ENCODE measurements at regions not wholly inside any gene's neighbourhood (a gene's known extent, or its start where the extent isn't known, plus 50 kb on each side); places are given as distances from the start of the nearest gene placed in this dataset.

- no peak overlapping the region for H3K4me3 ChIP-seq (replicated peaks; ENCODE audit: low read depth, low read length)
- DNase-seq (ENCODE audit: extremely low read depth, low read depth) = no peak
- TF ChIP-seq, protein P1, sequence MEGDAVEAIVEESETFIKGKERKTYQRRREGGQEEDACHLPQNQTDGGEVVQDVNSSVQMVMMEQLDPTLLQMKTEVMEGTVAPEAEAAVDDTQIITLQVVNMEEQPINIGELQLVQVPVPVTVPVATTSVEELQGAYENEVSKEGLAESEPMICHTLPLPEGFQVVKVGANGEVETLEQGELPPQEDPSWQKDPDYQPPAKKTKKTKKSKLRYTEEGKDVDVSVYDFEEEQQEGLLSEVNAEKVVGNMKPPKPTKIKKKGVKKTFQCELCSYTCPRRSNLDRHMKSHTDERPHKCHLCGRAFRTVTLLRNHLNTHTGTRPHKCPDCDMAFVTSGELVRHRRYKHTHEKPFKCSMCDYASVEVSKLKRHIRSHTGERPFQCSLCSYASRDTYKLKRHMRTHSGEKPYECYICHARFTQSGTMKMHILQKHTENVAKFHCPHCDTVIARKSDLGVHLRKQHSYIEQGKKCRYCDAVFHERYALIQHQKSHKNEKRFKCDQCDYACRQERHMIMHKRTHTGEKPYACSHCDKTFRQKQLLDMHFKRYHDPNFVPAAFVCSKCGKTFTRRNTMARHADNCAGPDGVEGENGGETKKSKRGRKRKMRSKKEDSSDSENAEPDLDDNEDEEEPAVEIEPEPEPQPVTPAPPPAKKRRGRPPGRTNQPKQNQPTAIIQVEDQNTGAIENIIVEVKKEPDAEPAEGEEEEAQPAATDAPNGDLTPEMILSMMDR (IDR thresholded peaks at IDR 0.05; ENCODE audit: low read depth, low read length, missing control alignments) = no peak
Measured at GRCh38 chr17:69796078-69796477, 278.9 kb upstream of the KCNJ16 start.

DNA sequence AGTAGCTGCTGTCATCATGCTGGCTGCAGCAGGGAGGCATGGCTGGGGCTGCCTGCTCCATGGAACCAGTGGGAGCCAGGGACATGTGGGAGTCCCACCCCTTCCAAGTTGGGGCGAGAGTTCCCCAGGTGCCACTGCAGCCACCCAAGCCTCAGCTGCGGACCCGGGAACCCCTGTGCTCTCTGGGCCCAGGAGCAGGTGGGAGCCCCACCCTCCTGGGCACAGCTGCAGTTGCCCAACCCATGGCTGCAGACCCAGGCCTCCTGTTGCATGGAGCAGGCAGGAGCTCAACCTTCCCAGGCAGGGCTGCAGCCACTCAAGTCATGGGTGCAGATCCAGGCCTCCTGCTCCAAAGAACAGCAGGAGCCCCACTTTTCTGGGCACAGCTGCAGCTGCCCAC, 274.2 kb upstream of the KCNJ16 start:
- no peak for DNase-seq (ENCODE audit: extremely low read depth, low read depth)
- TF ChIP-seq, protein P1 (IDR thresholded peaks at IDR 0.05; ENCODE audit: low read depth, low read length, missing control alignments) = no peak
- H3K4me3 ChIP-seq (replicated peaks; ENCODE audit: low read depth, low read length) = no peak overlapping the region

GRCh38 chr17:69801368-69801767, 273.7 kb upstream of the KCNJ16 start:
- no peak overlapping the region for H3K4me3 ChIP-seq (replicated peaks; ENCODE audit: low read depth, low read length)
- no peak for DNase-seq (ENCODE audit: extremely low read depth, low read depth)
- TF ChIP-seq, protein P1 (IDR thresholded peaks at IDR 0.05; ENCODE audit: low read depth, low read length, missing control alignments) = no peak

GRCh38 chr17:69802045-69802740, 272.8 kb upstream of the KCNJ16 start:
- H3K4me3 ChIP-seq (replicated peaks; ENCODE audit: low read depth, low read length) = no peak overlapping the region
- DNase-seq (ENCODE audit: extremely low read depth, low read depth) = no peak
- TF ChIP-seq, protein P1 (IDR thresholded peaks at IDR 0.05; ENCODE audit: low read depth, low read length, missing control alignments) = no peak

GRCh38 chr17:69809331-69809730, 265.7 kb upstream of the KCNJ16 start:
- TF ChIP-seq, protein P1 (IDR thresholded peaks at IDR 0.05; ENCODE audit: low read depth, low read length, missing control alignments) = no peak
- no peak for DNase-seq (ENCODE audit: extremely low read depth, low read depth)
- H3K4me3 ChIP-seq (replicated peaks; ENCODE audit: low read depth, low read length) = no peak overlapping the region

GRCh38 chr17:69810326-69810965, 264.6 kb upstream of the KCNJ16 start:
- DNase-seq (ENCODE audit: extremely low read depth, low read depth) = no peak
- TF ChIP-seq, protein P1 (IDR thresholded peaks at IDR 0.05; ENCODE audit: low read depth, low read length, missing control alignments) = no peak
- H3K4me3 ChIP-seq (replicated peaks; ENCODE audit: low read depth, low read length) = no peak overlapping the region

All from HFF-Myc (cell line).